HS-27A (cell line): ENCODE measurements at regions not wholly inside any gene's neighbourhood (a gene's known extent, or its start where the extent isn't known, plus 50 kb on each side); places are given as distances from the start of the nearest gene placed in this dataset.

Experiments
- DNase-seq: peaks from one replicate; pipeline ENCODE4 v3.0.0-alpha.2; 2012; ENCODE audit warnings: low read depth, missing footprints

- no peak for DNase-seq
Observed at GRCh38 chr2:145018502-145018901, 498.6 kb upstream of the ZEB2 start.

GRCh38 chr2:145017149-145017548, 497.2 kb upstream of the ZEB2 start:
- no peak for DNase-seq

- no peak for DNase-seq
Observed at GRCh38 chr2:145016711-145017110, 496.8 kb upstream of the ZEB2 start.

- DNase-seq = no peak
Observed at GRCh38 chr2:145015561-145015960, 495.6 kb upstream of the ZEB2 start.

- DNase-seq = no peak
Observed at GRCh38 chr2:145012806-145013205, 492.9 kb upstream of the ZEB2 start.

- DNase-seq = no peak
Observed at GRCh38 chr2:145012214-145012670, 492.3 kb upstream of the ZEB2 start.

- DNase-seq = no peak
Observed at GRCh38 chr2:145010635-145011034, 490.7 kb upstream of the ZEB2 start.

- DNase-seq = no peak
Observed at GRCh38 chr2:145007960-145008263, 488.0 kb upstream of the ZEB2 start.

GRCh38 chr2:145007093-145007959, 487.4 kb upstream of the ZEB2 start:
- DNase-seq = peak; percentile 98

- no peak for DNase-seq
Observed at GRCh38 chr2:145002624-145003023, 482.7 kb upstream of the ZEB2 start.

- no peak for DNase-seq
Observed at GRCh38 chr2:145000376-145000775, 480.5 kb upstream of the ZEB2 start.

- no peak for DNase-seq
Observed at GRCh38 chr2:144999936-145000335, 480.0 kb upstream of the ZEB2 start.

GRCh38 chr2:144999071-144999875, 479.4 kb upstream of the ZEB2 start:
- DNase-seq = no peak

- DNase-seq = no peak
Observed at GRCh38 chr2:144998435-144998834, 478.5 kb upstream of the ZEB2 start.

- no peak for DNase-seq
Observed at GRCh38 chr2:144996225-144996795, 476.4 kb upstream of the ZEB2 start.

- DNase-seq = no peak
Observed at GRCh38 chr2:144995482-144995881, 475.6 kb upstream of the ZEB2 start.

GRCh38 chr2:144990661-144991060, 470.7 kb upstream of the ZEB2 start:
- no peak for DNase-seq

GRCh38 chr2:144989579-144990270, 469.8 kb upstream of the ZEB2 start:
- no peak for DNase-seq

- DNase-seq = no peak
Observed at GRCh38 chr2:144988591-144988990, 468.7 kb upstream of the ZEB2 start.

GRCh38 chr2:144986691-144987090, 466.8 kb upstream of the ZEB2 start:
- no peak for DNase-seq

GRCh38 chr2:144984038-144984437, 464.1 kb upstream of the ZEB2 start:
- no peak for DNase-seq

- DNase-seq = no peak
Observed at GRCh38 chr2:144983107-144983506, 463.2 kb upstream of the ZEB2 start.
